ENCODE measurements at regions not wholly inside any gene's neighbourhood (a gene's known extent, or its start where the extent isn't known, plus 50 kb on each side); places are given as distances from the start of the nearest gene placed in this dataset.

GRCh38 chr4:26073886-26074560, 160.0 kb downstream of the SMIM20 start:
- peaks cover 20 to 25% of the 10 kb centered on the region in 2 donors for H3K4me1 ChIP-seq (ENCODE audit: control insufficient read depth in 2 of 2, insufficient read depth in 2 of 2, low read length in 2 of 2)
- H3K79me2 ChIP-seq (ENCODE audit: control insufficient read depth, insufficient read depth, low read length) = no peaks in the 10 kb centered on the region
- intact Hi-C loops (cut with micrococcal nuclease) = loop anchor here (2.0 to 10.0 kb wide), 2 partner anchors 159 to 247 kb away; partner anchors contain the start of genes RBPJ and SMIM20
- H3K27ac ChIP-seq (ENCODE audit: low read length in 2 of 2) = peak overlapping the region; percentile 23 to 66
- no peaks in the 10 kb centered on the region for H3K36me3 ChIP-seq (replicated peaks in 1 of 2; ENCODE audit: control extremely low read depth in 1 of 2, control insufficient read depth in 1 of 2, extremely low read depth in 1 of 2, insufficient read depth in 2 of 2, low read length in 1 of 2)
- no peaks in the 10 kb centered on the region for H3K9me3 Mint-ChIP-seq (ENCODE audit: insufficient read depth)
- ATAC-seq (ENCODE audit: low read depth) (no peak), DNase-seq (no peak)
- peaks cover 27% of the 10 kb centered on the region for H3K4me1 Mint-ChIP-seq
- ChIA-PET CTCF (interaction anchor here (1.0 to 1.6 kb wide), 4 partner anchors 10 to 232 kb away, joined by 3 to 10 read pairs (median 4); no protein-coding TSS in a partner anchor), POLR2A (no interaction called here)
- WGBS (ENCODE audit: insufficient coverage) = 100% methylated on average over 1 of the region's 6 CpGs
- H3K9ac ChIP-seq (ENCODE audit: low read length) = no peak overlapping the region
- no peak overlapping the region for H3K4me3 ChIP-seq (ENCODE audit: control extremely low read depth in 1 of 5, extremely low read depth in 1 of 5, insufficient read depth in 1 of 5, low read depth in 2 of 5, low read length in 4 of 5)
- no peaks in the 10 kb centered on the region for H3K27me3 ChIP-seq (replicated peaks in 1 of 4; ENCODE audit: control extremely low read depth in 1 of 4, control insufficient read depth in 3 of 4, insufficient read depth in 4 of 4, low read length in 3 of 4)
- no peak overlapping the region for H3K4me3 Mint-ChIP-seq
- no peaks in the 10 kb centered on the region for H4K20me1 ChIP-seq (ENCODE audit: control insufficient read depth, insufficient read depth, low read length, poor library complexity, severe bottlenecking)
- TF ChIP-seq EZH2 (IDR thresholded peaks at IDR 0.05; ENCODE audit: borderline replicate concordance, insufficient read depth, low read depth, low read length, poor library complexity, severe bottlenecking) (no peak), CTCF (IDR thresholded peaks at IDR 0.05) (no peak)
- no peak overlapping the region for H2AFZ ChIP-seq (ENCODE audit: insufficient read depth, low read depth, low read length, poor library complexity, severe bottlenecking)
- H3K27ac Mint-ChIP-seq = peak overlapping the region; percentile 42
- no peaks in the 10 kb centered on the region for H3K27me3 Mint-ChIP-seq
- H3K4me2 ChIP-seq (replicated peaks; ENCODE audit: low read depth, low read length, poor library complexity, severe bottlenecking) = peak overlapping the region; percentile 7
- H3K9me3 ChIP-seq (ENCODE audit: control extremely low read depth in 1 of 3, control insufficient read depth in 2 of 3, insufficient read depth in 1 of 3, low read length in 2 of 3) = no peaks in the 10 kb centered on the region

GRCh38 chr4:26074712-26075430, 160.9 kb downstream of the SMIM20 start:
- ChIA-PET CTCF (interaction anchor here (0.5 to 1.6 kb wide), 8 partner anchors 9 to 337 kb away, joined by 3 to 10 read pairs (median 3); no protein-coding TSS in a partner anchor), POLR2A (no interaction called here)
- Mint-ChIP-seq H3K27me3 (no peaks in the 10 kb centered on the region), H3K27ac (peak overlapping the region; percentile 83), H3K9me3 (ENCODE audit: insufficient read depth) (no peaks in the 10 kb centered on the region), H3K4me1 (peaks cover 27% of the 10 kb centered on the region), H3K4me3 (peak overlapping the region; percentile 20)
- H3K27me3 ChIP-seq (replicated peaks in 1 of 4; ENCODE audit: control extremely low read depth in 1 of 4, control insufficient read depth in 3 of 4, insufficient read depth in 4 of 4, low read length in 3 of 4) = no peaks in the 10 kb centered on the region
- no peaks in the 10 kb centered on the region for H3K36me3 ChIP-seq (replicated peaks in 1 of 2; ENCODE audit: control extremely low read depth in 1 of 2, control insufficient read depth in 1 of 2, extremely low read depth in 1 of 2, insufficient read depth in 2 of 2, low read length in 1 of 2)
- H3K27ac ChIP-seq (ENCODE audit: low read length in 2 of 2) = peak overlapping the region; percentile 59 to 66
- DNase-seq (peak; percentile 83), ATAC-seq (ENCODE audit: low read depth) (peak; percentile 85)
- no peak overlapping the region for H3K4me3 ChIP-seq (ENCODE audit: control extremely low read depth in 1 of 5, extremely low read depth in 1 of 5, insufficient read depth in 1 of 5, low read depth in 2 of 5, low read length in 4 of 5)
- peak overlapping the region; percentile 1 for H3K9ac ChIP-seq (ENCODE audit: low read length)
- WGBS (ENCODE audit: insufficient coverage) = 32% methylated on average over 5 of the region's 8 CpGs
- H4K20me1 ChIP-seq (ENCODE audit: control insufficient read depth, insufficient read depth, low read length, poor library complexity, severe bottlenecking) = no peaks in the 10 kb centered on the region
- no peak overlapping the region for H2AFZ ChIP-seq (ENCODE audit: insufficient read depth, low read depth, low read length, poor library complexity, severe bottlenecking)
- intact Hi-C loops (cut with micrococcal nuclease) = loop anchor here (2.0 to 10.0 kb wide), 2 partner anchors 160 to 246 kb away; partner anchors contain the start of genes RBPJ and SMIM20
- no peaks in the 10 kb centered on the region for H3K9me3 ChIP-seq (ENCODE audit: control extremely low read depth in 1 of 3, control insufficient read depth in 2 of 3, insufficient read depth in 1 of 3, low read length in 2 of 3)
- TF ChIP-seq CTCF (IDR thresholded peaks at IDR 0.05) = no peak
- no peak for TF ChIP-seq EZH2 (IDR thresholded peaks at IDR 0.05; ENCODE audit: borderline replicate concordance, insufficient read depth, low read depth, low read length, poor library complexity, severe bottlenecking)
- no peaks in the 10 kb centered on the region for H3K79me2 ChIP-seq (ENCODE audit: control insufficient read depth, insufficient read depth, low read length)
- peak overlapping the region; percentile 12 for H3K4me2 ChIP-seq (replicated peaks; ENCODE audit: low read depth, low read length, poor library complexity, severe bottlenecking)
- H3K4me1 ChIP-seq (ENCODE audit: control insufficient read depth in 2 of 2, insufficient read depth in 2 of 2, low read length in 2 of 2) = peaks cover 20 to 25% of the 10 kb centered on the region in 2 donors
